Stimulated activated CD4-positive, alpha-beta T cell treated with anti-CD3 and anti-CD28 coated beads, Interleukin-2, amount 100 ng/mL, for 24 hours (primary cell): ENCODE measurements at regions not wholly inside any gene's neighbourhood (a gene's known extent, or its start where the extent isn't known, plus 50 kb on each side); places are given as distances from the start of the nearest gene placed in this dataset.
"Not testable (repeated sequence)": the region's sequence is repeated elsewhere in the genome, so short reads cannot be mapped to it uniquely, and the experiment has no call there.

Experiments
- DNase-seq, 2 donors: peaks; one replicate each; pipeline ENCODE4 v3.0.0-alpha.2; 2020

DNA sequence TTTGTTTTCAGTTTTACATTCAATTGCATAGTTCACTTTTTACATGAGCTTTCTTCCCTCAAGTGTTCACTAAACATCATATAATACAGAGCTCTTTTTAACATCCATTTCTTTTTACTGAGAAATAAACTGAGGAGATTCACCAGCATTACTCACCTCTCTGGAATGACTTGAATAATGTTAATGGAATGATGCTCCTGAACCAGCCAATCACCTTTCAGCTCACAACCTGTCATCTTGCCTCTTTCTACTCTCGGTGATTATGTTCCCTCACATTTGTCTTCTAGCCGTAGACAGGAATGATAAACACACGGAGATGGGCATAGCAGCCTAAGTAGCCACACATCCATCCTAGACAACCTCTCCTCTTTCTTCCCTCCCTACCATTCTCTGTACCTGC lies 301.7 kb downstream of the PAX3 start:
- DNase-seq = no peak

GRCh38 chr2:221994926-221995325 lies 303.9 kb downstream of the PAX3 start:
- DNase-seq = no peak

DNA sequence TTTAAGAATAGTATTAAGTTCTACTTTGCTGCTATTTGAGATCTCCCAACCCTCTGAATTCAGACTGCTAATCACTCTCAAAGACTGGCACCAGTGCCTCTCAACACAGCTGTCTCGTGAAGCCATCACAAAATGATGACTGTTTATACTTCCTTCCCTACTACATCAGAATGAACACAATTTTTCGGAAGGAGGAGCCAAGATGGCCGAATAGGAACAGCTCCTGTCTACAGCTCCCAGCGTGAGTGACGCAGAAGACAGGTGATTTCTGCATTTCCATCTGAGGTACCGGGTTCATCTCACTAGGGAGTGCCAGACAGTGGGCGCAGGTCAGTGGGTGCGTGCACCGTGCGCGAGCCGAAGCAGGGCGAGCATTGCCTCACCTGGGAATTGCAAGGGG lies 314.4 kb downstream of the PAX3 start:
- not testable (repeated sequence) for DNase-seq

DNA sequence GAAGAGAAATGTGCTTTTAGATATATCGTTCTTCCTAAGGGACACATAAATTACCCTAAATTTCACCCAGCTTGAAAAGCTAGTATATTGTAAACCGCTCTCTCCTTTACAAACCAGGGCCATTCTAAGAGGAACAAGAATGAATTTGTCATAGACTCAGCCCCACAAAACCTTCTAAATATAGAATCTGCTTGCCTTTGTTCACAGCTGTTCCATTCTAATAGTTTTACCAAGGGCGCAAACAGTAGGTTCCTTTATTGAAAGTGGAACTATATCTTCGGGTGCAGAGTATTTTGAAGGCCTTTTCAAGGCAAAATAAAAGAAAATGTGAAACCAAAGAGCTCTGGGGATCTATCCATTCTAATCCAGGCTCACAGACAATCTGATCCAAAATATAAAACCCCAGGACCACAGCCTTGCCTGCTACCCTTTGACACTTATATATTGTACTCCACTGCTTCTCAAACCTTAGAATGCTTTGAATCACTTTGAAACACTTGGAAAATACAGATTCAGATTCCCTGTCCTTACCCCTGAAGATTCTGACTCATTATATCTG lies 316.8 kb downstream of the PAX3 start:
- no peak for DNase-seq

- DNase-seq = no peak
Observed at GRCh38 chr2:221975151-221975550, 323.6 kb downstream of the PAX3 start.

- DNase-seq = no peak
Observed at GRCh38 chr2:221973902-221974301, 324.9 kb downstream of the PAX3 start.

DNA sequence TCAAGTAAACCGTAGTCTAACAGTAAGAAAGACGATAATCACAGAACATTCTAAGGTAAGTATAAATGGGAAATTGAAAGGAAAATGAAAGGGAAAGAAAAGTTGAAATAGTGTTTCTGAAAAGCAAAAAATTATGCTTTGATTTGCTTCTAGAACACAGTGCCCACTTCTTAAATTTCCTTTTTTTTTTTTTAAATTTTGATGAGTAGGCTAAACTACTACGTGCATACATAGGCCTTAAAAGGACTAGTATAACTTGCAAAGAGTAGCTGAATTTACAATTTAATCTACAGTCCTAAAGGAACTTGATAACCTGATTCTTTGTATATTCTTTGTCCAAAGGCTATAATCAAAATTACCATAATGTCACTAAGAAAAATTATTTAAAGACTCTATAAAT lies 325.3 kb downstream of the PAX3 start:
- DNase-seq = no peak

DNA sequence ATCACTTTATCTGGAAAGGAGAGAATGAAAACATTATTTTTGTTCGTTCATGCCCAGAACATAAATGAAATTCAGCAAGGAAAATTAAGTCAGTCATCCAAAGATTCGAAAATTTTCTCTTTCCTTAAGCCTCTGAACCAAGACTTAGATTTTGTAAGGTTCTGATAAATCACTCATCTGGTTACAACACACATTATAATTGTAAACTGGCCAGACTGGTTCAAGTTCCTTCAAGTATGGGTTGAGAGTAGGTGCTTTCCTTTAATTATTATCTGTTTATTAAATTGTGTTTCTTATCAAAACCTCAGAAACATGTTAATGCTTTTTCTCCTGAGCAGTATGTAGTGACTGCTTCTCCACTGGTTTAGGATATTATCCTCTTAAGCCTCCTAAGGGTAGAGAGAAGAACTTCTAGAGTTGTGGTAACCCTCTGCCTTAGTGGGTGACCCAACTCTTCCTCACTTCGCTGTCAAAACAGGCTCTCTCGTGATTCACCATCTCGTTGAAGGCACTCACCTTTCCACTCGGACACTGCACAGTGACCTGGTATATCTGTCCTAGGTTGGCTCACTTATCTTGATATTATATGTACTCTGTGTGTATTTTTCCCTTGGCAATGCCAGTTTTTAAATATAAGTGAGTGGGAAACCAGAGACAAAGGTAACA lies 325.9 kb downstream of the PAX3 start:
- no peak for DNase-seq

GRCh38 chr2:221970389-221970788 lies 328.4 kb downstream of the PAX3 start:
- no peak for DNase-seq

DNA sequence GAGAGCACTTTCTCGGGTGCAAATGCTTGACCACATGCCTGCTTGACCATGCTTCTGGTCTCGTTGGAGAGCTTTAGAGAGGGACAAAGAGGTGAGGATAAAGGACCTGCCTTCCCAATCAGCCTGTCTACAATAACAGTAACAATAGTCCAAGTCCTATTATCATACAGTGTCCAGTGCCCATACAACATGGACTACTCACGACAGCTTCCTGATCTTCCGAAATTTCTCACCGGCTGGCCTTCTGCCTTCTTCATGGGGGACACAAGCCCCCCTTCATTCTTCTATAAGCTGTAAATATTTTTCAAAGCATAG lies 329.0 kb downstream of the PAX3 start:
- DNase-seq = no peak

GRCh38 chr2:221969087-221969829 lies 329.5 kb downstream of the PAX3 start:
- no peak for DNase-seq

GRCh38 chr2:221962186-221962585 lies 336.6 kb downstream of the PAX3 start:
- no peak for DNase-seq

DNA sequence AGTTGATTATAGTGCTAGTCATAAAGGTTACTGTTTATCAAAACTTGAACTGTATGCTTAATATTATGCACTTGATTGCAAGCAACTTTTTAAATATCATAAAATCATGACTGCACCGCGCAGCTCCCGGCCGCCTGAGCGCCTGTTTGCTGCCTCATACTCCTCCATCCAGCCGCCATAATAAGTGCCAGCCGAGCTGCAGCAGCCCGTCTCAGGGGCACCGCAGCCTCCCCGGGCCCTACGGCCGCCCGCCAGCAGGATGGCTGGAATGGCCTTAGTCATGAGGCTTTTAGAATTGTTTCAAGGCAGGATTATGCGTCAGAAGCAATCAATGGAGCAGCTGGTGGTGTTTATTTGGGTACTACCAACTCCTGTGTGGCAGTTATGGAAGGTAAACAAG lies 337.2 kb downstream of the PAX3 start:
- DNase-seq = no peak

DNA sequence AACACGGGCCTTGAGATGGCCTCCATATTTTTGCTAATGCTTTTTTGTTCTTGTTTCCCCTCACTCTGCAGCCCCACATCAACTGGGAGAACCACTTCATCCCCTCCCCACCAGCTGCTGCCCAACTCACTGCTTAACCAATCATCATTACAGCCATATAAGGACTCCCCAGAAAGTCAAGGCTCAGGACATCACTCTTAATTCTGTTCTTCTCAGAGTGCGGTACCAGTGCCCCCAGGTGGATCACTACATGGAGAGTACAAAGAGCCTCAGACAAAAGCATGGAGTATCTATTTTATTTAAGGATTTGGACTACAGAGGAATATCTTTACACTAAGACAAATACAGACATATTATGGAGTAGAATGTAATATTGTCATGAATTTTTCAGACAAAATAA lies 340.6 kb downstream of the PAX3 start:
- DNase-seq = no peak

- DNase-seq = no peak
Observed at GRCh38 chr2:221948076-221948475, 350.7 kb downstream of the PAX3 start.

DNA sequence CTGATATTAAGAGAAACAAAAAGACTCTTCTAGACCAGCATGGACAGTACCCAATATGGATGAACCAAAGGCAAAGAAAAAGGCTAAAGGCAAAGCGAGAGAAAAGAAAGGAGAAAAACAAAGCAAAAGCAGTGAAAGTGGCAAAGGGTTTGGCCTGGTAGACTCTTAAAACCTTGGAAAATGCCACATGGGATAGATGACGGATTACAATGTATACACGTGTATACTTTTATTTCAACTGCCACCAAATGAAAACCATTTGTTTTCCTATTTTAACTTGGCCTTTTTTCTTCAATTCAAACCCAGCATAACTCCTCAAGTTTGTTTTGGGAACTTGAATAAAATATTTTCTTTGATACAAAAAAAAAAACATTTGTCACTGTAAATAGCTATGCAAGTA lies 354.3 kb downstream of the PAX3 start:
- not testable (repeated sequence) for DNase-seq

GRCh38 chr2:221943076-221943810 lies 355.6 kb downstream of the PAX3 start:
- DNase-seq = no peak

DNA sequence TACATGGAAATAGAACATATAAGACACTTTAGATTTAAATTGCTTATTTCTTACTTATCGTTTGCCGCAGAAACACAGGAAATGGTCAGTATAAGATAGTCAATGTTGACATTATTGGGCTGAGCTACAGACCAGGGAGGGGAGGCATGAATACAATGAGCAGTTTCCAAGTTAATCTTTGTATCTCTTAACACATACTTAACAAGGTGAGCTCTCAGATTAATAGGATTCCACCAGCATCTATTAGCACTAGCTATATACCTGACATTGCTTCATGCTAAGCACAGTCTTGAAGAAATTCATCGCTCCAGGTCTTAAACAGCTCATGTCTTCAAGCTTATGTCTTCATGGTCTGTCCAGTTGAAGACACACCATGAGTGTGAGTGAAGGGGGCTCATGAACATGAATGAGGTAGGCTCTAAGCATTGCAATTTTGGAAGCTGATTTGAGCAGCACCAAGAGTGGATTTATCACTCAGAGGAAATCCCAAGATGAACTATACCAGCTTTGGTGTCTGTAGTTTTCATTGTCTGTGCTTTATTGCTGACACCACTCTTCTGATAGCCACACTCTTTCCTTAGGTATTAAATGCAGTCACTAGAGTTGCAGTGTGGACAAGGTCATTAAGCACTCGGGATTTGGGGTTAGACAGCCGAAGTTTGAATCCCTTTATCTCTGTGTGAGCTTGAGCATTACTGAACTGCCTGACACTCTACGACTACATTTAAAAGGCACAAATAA lies 359.3 kb upstream of the EPHA4 start:
- no peak for DNase-seq

GRCh38 chr2:221929259-221929658 lies 357.2 kb upstream of the EPHA4 start:
- no peak for DNase-seq

- no peak for DNase-seq
Observed at GRCh38 chr2:221926327-221926726, 354.2 kb upstream of the EPHA4 start.

GRCh38 chr2:221924576-221924975 lies 352.5 kb upstream of the EPHA4 start:
- DNase-seq = no peak

DNA sequence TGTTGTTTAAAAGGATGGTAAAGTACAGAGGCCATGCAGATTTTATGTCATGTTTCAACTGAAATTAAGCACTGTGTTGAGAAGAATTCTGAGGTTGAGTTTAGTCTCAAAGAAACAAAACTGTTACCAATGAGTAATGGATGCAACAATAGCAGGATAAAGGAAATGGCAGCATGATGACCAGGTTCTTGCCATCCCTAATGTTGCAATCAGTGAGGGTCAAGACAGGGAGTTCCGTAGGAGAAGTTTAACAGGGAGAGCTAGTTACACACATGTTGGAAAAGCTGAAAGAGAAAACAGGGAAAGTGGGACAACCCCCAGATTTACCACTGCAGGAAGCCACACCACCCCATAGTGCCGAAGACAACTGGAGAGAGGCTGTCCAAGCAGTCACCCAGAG lies 343.8 kb upstream of the EPHA4 start:
- no peak for DNase-seq

DNA sequence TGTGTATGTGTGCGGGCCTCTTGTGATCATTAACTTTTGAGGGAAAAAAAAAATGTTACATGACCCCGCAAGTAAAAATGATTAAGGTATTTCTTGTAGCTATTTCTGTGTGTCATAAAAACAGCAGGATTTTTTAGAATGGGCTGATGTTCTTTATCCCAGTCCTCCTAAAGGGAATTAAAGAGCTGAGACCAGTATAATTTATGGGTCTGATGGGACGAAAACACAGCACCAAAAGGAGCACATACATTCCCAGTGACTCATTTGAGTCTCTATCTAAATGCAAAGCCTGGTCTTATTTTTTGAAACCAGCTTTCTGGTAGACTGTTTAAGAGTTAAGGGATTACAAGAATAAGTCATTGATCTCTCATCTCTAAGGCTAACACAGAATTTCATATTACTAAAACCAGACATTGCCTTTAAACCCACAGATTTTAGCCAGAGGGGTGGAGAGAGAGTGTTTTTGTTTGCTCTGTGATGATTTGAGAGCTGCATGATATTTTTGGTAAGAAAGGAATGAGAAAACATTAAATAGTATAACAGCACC lies 342.3 kb upstream of the EPHA4 start:
- no peak for DNase-seq
